Activated CD4-positive, CD25-positive, alpha-beta regulatory T cell treated with anti-CD3 and anti-CD28 coated beads, Interleukin-2, amount 50 U/mL, for 72 hours (primary cell): ENCODE measurements at regions not wholly inside any gene's neighbourhood (a gene's known extent, or its start where the extent isn't known, plus 50 kb on each side); places are given as distances from the start of the nearest gene placed in this dataset.

ENCODE experiments used
- DNase-seq: peaks from one replicate; pipeline ENCODE4 v3.0.0; 2021

DNA sequence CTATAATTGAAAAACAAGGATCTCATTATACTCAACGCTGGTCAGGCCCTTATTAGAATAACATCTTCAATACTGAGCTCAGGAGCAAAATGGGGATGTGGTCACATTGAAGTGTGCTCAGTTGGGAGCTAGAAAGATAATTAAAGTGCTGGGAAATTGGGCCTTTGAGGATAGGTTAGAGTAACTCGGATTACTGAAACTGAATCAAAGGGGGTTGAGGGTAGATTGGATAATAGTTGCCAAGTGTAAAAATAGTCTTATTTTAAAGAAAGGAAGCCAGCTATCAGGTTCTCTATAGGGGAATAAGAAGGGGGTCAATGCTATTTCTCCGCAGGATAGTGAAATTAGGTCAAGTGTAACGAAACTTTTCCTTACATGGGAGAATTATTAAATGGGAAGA, 391.0 kb upstream of the PTPRD start:
- no peak for DNase-seq

GRCh38 chr9:11011696-11012095, 398.9 kb upstream of the PTPRD start:
- no peak for DNase-seq

DNA sequence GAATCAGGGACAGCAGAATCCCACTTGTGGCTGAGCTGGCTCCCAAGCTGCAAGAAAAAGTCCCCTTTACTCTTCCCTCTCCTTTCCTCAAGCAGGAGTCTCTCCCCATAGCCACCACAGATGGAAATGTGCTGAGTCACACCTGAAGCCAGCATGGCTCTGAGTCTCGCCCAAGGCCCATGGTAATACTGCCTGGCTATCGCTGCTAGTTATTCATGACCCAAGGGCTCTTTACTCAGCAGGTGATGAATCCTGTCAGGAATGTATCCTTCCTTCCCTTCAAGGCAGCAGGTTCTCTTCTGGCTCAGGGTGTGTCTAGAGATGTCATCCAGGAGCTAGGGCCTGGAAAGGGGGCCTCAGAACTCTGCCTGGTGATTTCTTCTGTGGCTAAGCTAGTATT, 403.3 kb upstream of the PTPRD start:
- DNase-seq = no peak

- no peak for DNase-seq
These were observed 410.4 kb upstream of the PTPRD start for GRCh38 chr9:11023201-11023600.

DNA sequence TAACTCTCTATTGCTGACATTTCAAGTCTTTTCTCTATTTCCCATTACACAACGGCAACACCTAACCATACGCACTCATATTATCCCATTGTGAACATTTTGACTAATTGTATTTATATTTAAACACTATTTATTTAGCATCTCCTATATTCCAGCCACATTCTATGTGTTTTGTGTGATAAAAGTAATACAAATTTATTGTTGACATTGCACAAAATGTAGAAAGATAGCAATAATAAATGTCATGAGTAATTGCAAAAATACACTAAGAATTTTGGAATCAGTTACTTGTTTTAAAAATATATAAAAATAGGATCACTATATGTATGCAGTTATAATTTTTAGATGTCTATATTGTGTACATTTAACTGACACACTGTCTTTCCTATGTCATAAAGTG, 413.0 kb upstream of the PTPRD start:
- no peak for DNase-seq

- no peak for DNase-seq
These were observed 425.6 kb upstream of the PTPRD start for GRCh38 chr9:11038366-11038765.

DNA sequence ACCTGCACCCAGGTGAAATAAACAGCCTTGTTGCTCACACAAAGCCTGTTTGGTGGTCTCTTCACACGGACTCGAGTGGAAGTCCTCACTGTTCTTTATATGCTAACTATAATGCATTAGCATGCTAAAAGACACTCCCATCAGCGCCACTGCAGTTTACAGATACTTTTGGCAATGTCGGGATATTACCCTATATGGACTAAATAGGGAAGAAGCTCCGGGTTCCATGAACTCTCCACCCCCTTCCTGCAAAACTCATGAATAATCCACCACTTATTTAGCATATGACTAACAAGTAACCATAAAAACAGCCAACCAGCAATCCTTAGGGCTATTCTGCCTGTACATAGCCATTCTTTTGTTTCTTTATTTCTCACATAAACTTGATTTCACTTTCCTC, 426.2 kb upstream of the PTPRD start:
- no peak for DNase-seq

- no peak for DNase-seq
These were observed 432.8 kb upstream of the PTPRD start for GRCh38 chr9:11045589-11045988.

- DNase-seq = no peak
These were observed 450.5 kb upstream of the PTPRD start for GRCh38 chr9:11063263-11063662.

DNA sequence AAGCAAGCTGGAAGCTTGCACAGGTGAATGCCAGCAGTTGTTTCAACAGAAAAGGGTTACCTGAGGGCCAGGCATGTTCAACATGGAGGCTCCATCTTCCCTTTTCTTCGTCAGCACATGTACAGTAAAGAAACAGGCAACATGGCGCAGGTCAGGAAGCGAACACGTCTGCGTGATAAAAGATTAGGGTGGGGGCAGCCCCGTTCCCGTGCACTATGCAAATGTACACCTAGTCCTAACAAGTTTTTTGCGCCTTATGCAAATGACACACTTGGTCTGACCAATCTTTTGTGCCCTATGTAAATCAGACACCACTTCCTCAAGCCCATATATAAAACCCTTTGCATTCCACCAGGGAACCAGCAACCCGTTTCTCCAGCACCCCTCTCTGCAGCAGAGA, 452.1 kb upstream of the PTPRD start:
- no peak for DNase-seq

DNA sequence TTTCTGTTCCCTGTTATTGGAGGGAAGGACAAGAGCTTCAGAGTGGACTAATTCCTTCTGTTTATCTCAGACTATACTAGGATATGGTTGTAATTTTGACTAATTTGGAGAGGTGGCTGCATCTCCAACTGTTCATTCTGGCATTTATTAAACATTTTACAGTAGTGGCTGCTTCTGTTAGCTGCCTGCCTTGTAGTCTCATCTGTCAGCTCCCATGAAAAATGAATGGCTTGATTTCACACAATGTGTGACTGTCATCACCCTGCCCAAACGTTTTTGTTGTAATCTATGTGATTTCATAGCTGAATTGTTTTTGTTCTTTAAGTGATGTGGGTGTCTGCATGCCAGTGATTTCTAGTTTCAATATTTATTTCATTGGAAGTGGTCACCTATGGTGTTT, 459.4 kb upstream of the PTPRD start:
- no peak for DNase-seq

DNA sequence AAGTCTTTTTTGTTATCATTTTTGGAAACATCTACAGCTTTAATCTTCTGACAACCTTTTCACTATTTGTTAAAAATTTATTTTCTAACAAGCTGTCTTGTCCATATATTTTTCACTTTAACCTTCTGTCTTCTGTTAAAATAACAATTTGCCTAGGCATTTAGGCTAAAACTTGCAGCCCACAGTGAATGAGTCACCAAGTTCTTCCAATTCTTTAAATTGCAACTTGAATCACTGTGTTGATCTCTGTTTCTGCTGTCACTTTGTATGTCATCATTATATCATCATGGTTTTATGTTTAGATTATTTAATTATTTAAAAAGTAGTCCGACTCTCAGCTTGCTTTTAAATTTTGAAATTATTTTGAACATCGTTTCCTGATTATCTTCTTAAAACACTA, 473.8 kb upstream of the PTPRD start:
- DNase-seq = no peak

DNA sequence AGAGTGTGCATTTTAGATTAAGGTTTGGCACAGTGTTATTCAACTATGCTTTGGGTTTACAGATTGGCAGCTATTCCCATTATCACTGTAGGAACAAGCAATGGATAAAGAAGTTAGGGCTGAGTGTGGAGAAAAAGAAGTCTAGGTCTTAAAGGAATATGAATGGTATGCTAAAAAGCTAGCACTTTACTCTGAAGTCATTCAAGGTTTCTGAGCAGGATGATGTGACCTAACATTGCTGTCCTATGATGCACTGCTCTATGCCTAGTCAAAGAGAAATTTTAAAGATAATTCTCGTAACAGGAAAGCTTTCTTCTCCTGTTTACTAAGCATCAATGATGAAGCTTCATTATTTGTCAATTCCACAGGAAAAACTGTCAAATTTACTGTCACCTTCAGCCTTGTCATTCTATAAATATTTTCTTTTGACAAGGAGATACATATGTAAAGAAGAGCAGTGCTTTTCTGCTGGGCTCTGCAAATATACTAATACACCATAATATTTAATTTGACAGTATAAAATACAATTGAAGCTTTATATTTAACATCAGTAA, 476.1 kb upstream of the PTPRD start:
- DNase-seq = no peak

DNA sequence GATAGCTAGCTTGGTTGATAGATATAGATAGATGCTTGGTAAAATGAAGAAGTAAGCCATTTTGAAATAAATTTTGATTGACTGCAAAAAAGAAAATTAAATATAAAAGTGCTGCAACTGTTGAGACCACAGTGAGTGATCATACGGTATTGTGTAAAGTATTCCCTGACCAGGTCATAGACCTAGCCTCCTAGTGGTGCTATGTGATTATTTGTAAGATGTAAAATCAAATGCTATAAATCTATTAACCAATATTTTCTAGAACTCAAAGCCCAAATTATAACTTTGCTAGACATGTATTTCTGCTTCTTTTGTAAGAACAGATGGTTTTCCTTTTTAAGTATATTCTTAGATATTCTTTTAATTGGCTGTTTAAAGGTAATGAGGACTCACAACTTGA, 480.2 kb upstream of the PTPRD start:
- DNase-seq = no peak

GRCh38 chr9:11097020-11097419, 484.2 kb upstream of the PTPRD start:
- DNase-seq = no peak

GRCh38 chr9:11103525-11103924, 490.7 kb upstream of the PTPRD start:
- no peak for DNase-seq

- no peak for DNase-seq
These were observed 494.4 kb upstream of the PTPRD start for GRCh38 chr9:11107196-11107595.

DNA sequence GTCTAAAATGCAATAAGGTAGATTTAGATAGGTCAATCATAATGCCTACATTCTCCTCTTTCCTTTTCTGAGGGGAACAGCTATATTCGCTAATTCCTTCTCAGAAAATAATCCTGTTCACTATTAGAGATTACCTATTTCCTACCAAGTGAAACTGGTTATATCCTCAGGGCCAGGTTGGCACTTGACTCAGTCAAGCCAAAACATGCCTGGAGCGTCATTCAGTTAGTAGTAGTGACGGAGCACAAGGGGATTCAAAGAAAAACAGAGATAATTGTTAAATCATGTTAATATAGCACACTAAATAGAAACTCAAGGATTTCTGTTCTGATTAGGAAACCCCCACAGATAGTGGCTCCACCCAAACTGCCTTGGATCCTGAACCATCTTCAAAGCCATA, 515.4 kb upstream of the PTPRD start:
- DNase-seq = no peak

DNA sequence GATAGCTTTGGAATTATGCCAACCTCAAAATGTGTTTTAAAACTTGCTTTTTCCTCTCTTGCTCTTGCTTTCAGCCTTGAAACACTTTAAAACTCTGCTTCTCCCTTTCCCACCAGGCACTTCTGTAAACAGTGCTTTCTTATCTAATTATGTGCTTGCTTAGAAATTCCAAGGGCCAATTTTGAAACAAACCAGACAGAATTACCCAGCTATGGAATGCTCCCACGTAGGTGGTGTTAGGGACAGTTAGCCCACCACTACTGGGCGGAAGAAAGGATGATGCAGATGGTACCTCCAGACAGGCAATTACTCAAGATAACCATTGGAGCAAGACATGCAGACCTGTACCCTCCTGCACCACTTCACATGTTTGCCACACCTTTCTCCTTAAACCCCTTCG, 523.0 kb upstream of the PTPRD start:
- no peak for DNase-seq

DNA sequence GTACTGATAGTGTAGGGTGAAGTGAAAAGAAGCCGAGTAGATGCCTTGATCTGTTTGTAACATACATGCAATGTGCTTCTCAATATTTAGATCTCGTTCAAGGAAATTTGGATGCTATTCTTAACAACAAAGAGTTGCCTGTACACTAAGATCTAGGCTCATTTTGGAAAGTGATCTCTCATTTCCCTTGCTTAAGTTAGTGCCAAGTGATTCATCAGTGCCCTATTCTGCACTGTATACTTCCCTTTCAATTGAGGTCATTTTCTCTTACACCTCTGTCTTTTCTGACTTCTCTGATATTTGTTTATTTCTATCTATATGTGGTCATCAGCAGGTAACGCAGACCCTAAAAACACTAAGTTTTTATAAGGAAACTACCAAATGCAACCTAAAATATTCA, 528.6 kb upstream of the PTPRD start:
- DNase-seq = no peak

- no peak for DNase-seq
These were observed 530.4 kb upstream of the PTPRD start for GRCh38 chr9:11142965-11143738.

GRCh38 chr9:11144746-11145145, 531.9 kb upstream of the PTPRD start:
- no peak for DNase-seq

DNA sequence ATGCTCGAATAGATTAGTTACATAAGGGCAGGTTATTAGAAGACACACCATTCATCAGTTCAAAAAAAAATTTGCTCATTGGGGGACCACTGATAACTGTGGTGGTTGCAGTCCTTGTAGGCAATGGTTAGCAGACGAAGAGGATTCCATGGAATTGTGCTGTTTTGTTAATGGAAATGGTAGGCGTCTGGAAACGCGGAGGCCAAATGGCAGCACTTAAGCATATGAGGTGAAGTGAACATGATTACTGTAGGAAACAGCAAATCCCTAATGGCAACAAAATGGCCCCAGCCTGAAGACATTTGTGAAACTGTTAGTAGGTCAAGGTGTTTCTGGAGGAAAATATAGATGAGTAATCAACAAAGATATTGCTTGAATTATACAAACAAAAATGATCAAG, 535.4 kb upstream of the PTPRD start:
- no peak for DNase-seq

DNA sequence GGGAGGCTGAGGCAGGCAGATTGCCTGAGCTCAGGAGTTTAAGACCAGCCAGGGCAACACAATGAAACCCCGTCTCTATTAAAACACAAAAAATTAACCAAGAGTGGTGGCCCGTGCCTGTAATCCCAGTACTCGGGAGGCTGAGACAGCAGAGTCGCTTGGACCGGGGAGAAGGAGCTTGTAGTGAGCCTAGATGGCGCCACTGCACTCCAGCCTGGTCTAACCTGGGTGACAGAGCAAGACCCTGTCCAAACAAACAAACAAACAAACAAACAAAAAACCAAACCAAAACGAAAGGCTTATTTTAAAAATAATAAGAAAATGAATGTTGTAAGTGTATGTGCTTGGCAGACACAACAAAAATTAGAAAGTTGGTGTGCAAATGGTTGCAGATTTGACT, 536.3 kb upstream of the PTPRD start:
- no peak for DNase-seq

DNA sequence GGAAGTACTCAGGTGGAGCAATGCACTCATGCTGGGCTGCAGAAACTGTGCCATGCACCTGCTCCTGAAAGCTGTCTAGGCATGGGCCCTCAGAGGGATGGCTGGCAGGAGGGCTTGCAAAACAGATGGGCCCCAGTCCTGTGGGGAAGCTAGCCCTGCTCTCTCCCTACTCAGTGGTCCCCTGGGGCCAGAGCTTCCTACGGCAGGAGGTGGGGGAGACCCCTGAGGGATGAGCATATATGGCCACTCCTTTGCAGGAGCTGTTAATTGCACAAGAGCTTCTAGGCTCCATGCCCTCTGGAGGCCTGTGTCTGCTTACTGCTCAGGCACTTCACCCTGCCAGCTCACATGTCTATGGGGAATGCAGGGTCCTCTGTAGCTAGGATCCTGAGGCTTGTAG, 545.3 kb upstream of the PTPRD start:
- DNase-seq = no peak
